ENCODE measurements at regions not wholly inside any gene's neighbourhood (a gene's known extent, or its start where the extent isn't known, plus 50 kb on each side); places are given as distances from the start of the nearest gene placed in this dataset.

DNA sequence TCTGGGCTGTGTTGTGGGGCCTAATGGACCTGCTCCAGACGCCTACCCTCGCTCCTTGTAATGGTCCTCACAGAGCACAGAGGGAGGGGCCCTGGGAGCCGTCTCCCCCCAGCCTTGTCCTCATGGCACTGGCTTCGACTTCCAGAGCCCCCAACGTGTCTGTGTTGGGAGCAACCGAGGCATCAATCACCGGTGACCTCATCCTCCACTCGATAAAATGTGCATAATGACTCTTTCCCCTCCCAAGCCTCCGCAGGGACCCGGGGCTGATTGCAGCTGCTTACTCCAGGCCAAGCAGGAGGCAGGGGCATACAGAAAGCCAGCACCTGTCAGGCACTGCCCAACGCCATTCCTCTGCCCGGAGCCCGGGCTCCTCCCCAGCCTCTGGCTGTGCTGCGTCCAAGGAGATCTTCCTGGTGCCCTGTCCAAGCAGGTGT, 271.7 kb downstream of the NDUFA10 start (continued):
- TF ChIP-seq, protein P1, sequence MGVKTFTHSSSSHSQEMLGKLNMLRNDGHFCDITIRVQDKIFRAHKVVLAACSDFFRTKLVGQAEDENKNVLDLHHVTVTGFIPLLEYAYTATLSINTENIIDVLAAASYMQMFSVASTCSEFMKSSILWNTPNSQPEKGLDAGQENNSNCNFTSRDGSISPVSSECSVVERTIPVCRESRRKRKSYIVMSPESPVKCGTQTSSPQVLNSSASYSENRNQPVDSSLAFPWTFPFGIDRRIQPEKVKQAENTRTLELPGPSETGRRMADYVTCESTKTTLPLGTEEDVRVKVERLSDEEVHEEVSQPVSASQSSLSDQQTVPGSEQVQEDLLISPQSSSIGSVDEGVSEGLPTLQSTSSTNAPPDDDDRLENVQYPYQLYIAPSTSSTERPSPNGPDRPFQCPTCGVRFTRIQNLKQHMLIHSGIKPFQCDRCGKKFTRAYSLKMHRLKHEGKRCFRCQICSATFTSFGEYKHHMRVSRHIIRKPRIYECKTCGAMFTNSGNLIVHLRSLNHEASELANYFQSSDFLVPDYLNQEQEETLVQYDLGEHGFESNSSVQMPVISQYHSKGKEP (tag by site-specific recombination; IDR thresholded peaks at IDR 0.05) = no peak
- TF ChIP-seq ZBTB17 (tag by site-specific recombination; IDR thresholded peaks at IDR 0.05) = no peak
- TF ChIP-seq, protein P2, sequence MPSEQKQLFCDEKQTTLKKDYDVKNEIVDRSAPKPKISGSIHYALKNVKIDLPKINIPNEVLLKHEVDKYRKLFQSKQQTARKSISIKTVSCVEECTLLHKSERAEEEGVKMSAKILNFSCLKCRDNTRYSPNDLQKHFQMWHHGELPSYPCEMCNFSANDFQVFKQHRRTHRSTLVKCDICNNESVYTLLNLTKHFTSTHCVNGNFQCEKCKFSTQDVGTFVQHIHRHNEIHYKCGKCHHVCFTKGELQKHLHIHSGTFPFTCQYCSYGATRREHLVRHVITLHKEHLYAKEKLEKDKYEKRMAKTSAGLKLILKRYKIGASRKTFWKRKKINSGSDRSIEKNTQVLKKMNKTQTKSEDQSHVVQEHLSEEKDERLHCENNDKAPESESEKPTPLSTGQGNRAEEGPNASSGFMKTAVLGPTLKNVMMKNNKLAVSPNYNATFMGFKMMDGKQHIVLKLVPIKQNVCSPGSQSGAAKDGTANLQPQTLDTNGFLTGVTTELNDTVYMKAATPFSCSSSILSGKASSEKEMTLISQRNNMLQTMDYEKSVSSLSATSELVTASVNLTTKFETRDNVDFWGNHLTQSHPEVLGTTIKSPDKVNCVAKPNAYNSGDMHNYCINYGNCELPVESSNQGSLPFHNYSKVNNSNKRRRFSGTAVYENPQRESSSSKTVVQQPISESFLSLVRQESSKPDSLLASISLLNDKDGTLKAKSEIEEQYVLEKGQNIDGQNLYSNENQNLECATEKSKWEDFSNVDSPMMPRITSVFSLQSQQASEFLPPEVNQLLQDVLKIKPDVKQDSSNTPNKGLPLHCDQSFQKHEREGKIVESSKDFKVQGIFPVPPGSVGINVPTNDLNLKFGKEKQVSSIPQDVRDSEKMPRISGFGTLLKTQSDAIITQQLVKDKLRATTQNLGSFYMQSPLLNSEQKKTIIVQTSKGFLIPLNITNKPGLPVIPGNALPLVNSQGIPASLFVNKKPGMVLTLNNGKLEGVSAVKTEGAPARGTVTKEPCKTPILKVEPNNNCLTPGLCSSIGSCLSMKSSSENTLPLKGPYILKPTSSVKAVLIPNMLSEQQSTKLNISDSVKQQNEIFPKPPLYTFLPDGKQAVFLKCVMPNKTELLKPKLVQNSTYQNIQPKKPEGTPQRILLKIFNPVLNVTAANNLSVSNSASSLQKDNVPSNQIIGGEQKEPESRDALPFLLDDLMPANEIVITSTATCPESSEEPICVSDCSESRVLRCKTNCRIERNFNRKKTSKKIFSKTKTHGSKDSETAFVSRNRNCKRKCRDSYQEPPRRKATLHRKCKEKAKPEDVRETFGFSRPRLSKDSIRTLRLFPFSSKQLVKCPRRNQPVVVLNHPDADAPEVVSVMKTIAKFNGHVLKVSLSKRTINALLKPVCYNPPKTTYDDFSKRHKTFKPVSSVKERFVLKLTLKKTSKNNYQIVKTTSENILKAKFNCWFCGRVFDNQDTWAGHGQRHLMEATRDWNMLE (tag by site-specific recombination; conservative IDR thresholded peaks at IDR 0.05; ENCODE audit: low read depth) = no peak
- TF ChIP-seq, protein P3, sequence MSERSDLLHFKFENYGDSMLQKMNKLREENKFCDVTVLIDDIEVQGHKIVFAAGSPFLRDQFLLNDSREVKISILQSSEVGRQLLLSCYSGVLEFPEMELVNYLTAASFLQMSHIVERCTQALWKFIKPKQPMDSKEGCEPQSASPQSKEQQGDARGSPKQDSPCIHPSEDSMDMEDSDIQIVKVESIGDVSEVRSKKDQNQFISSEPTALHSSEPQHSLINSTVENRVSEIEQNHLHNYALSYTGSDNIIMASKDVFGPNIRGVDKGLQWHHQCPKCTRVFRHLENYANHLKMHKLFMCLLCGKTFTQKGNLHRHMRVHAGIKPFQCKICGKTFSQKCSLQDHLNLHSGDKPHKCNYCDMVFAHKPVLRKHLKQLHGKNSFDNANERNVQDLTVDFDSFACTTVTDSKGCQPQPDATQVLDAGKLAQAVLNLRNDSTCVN (tag by site-specific recombination; optimal IDR thresholded peaks at IDR 0.05) = no peak

DNA sequence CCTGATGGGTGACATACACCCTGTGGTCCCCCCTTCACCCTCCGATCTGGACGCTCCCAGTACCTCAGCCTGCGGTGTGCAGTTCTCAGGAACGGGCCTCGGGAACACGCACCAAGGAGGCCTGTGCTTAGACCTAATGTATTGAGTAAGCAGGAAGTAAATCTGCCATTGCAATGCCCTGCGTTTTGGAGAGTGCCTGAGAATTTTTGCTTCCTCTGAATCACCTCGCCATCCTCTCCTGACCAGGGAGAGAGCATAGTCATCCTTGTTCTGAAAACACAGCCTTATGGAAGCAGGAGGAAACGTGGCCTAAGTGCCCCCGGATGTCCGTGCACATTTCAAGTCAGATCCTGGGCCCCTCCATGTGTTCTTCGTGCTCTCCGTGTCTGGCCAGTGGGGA, 272.2 kb downstream of the NDUFA10 start:
- H3K4me1 ChIP-seq (ENCODE audit: control insufficient read depth, insufficient read depth, low read length) = no peaks in the 10 kb centered on the region
- ChIA-PET POLR2A (no interaction called here), CTCF (no interaction called here)
- H3K27ac ChIP-seq (ENCODE audit: extremely low read depth, low read depth, low read length) = no peak overlapping the region
- TF ChIP-seq ZNF521 (tag by site-specific recombination; IDR thresholded peaks at IDR 0.05) (no peak), ZNF777 (tag by site-specific recombination; IDR thresholded peaks at IDR 0.05; ENCODE audit: borderline replicate concordance) (no peak), BCL11B (tag by site-specific recombination; IDR thresholded peaks at IDR 0.05; ENCODE audit: low read depth) (no peak), ZNF10 (tag by site-specific recombination; IDR thresholded peaks at IDR 0.05) (no peak), ZNF514 (tag by site-specific recombination; IDR thresholded peaks at IDR 0.05) (no peak), ZFP3 (tag by site-specific recombination; IDR thresholded peaks at IDR 0.05; ENCODE audit: low read depth) (no peak), GLIS1 (tag by site-specific recombination; IDR thresholded peaks at IDR 0.05) (no peak), ZSCAN23 (tag by site-specific recombination; IDR thresholded peaks at IDR 0.05) (no peak), SP3 (tag by site-specific recombination; IDR thresholded peaks at IDR 0.05) (no peak)
- TF ChIP-seq, protein P4, sequence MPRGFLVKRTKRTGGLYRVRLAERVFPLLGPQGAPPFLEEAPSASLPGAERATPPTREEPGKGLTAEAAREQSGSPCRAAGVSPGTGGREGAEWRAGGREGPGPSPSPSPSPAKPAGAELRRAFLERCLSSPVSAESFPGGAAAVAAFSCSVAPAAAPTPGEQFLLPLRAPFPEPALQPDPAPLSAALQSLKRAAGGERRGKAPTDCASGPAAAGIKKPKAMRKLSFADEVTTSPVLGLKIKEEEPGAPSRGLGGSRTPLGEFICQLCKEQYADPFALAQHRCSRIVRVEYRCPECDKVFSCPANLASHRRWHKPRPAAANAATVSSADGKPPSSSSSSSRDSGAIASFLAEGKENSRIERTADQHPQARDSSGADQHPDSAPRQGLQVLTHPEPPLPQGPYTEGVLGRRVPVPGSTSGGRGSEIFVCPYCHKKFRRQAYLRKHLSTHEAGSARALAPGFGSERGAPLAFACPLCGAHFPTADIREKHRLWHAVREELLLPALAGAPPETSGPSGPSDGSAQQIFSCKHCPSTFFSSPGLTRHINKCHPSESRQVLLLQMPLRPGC (tag by site-specific recombination; IDR thresholded peaks at IDR 0.05) = no peak
- TF ChIP-seq, protein P3 (tag by site-specific recombination; optimal IDR thresholded peaks at IDR 0.05) = no peak
- TF ChIP-seq, protein P2 (tag by site-specific recombination; conservative IDR thresholded peaks at IDR 0.05; ENCODE audit: low read depth) = no peak
- H3K9me3 ChIP-seq (ENCODE audit: control insufficient read depth, insufficient read depth, low read depth, low read length) = no peaks in the 10 kb centered on the region
- H3K36me3 ChIP-seq (ENCODE audit: control insufficient read depth in 2 of 2, insufficient read depth in 1 of 2, low read length in 2 of 2) = no peaks in the 10 kb centered on the region
- H3K4me3 ChIP-seq (ENCODE audit: low read depth, low read length) = no peak overlapping the region

All from HEK293 (cell line).